ENCODE measurements at regions not wholly inside any gene's neighbourhood (a gene's known extent, or its start where the extent isn't known, plus 50 kb on each side); places are given as distances from the start of the nearest gene placed in this dataset.
"Not testable (repeated sequence)": the region's sequence is repeated elsewhere in the genome, so short reads cannot be mapped to it uniquely, and the experiment has no call there.

GRCh38 chr10:128566361-128566968, 440.2 kb upstream of the MKI67 start:
- DNase-seq: no peak

DNA sequence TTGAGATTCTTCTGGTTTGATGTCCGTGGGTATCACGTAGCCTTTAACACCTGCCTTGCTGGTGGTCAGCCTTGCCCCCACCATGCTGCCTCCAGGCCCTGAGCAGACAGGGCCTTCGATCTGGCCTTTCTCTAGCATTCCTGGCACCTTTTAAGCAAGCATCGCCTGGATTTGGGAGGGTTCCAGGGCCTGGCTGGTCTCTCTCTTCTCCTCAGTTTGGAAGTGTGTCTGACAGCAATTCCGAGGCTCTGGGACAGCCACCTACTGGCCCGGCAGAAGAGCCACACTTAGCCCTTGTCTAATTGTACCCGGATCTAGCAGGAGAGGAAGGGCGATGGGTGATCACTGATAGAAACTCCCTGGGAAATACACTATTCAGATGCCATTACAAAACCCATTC, 441.3 kb upstream of the MKI67 start:
- DNase-seq: no peak

- no peak for DNase-seq
Measured at GRCh38 chr10:128568041-128568440, 441.8 kb upstream of the MKI67 start.

- no peak for DNase-seq
Measured at GRCh38 chr10:128568491-128568890, 442.3 kb upstream of the MKI67 start.

GRCh38 chr10:128568990-128569945, 443.0 kb upstream of the MKI67 start:
- DNase-seq: no peak

DNA sequence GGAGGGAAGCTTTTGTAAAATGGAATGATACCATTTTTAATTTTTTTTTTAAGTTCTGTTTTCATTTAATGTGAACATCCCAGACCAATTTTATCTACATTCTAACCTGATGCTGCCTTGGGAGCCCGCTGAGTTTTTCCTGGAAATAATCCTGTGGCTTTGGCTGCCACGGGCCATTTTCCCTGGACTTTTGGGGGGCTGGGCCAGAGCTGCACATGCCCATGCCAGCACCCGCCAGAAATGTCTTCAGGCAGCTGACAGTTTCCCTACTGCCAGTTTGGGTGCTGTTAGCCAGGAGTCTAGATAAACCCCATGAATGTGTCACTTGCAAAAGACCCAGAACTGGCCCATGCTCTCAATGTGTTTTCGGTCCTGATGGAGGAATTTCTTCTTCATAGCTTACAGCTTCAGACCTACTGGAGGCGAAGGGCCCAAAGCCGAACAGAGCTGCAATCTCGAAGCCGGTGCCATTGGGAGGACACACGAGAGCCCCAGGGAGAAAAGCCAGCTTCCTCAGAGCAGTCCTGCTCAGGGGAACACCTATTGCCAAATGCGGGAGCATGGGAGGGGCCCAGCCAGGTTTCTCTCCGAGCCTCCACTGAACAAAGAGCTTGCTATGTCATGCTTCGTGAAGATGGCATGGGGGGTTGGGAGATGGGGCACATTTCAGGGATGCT, 444.2 kb upstream of the MKI67 start:
- DNase-seq: no peak

DNA sequence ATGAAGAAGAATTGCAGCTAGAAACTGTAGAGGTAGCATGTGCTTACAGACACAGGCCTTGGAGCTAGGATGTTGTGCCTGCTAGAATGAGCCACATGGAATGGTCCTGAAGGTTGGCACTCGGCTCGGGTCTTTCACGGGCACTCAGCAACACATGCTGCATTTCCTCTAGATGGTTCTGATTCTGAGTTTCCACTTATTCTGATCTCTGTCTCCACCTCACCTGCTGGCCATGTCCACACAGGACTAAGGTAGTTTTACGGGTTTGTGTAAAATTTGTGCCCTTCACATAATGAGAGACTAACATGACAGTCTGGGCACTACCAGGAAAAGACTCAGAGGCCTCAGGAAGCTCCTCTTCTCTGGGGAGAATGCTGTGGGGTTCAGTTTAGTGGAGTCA, 444.8 kb upstream of the MKI67 start:
- DNase-seq: no peak

DNA sequence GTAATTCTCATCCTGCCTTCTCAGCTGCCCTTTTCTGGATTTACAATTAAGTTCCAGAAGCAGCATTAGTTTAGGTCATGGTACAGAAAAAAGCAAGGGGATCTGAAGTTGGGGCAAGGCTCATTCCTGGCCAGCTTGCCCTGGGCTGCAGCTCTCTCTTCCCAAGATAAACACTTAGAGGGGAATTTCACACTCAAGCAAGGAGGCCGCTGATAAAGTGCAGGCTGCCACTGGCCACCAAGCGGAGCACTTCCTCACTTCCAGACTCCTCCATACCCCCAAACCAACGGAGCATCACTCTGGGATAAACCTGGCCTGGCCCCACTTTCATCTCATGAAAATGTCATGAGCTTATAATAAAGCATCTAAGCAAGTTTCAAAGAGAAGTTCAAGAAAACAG, 445.5 kb upstream of the MKI67 start:
- no peak for DNase-seq

GRCh38 chr10:128572696-128573095, 446.5 kb upstream of the MKI67 start:
- DNase-seq: no peak

GRCh38 chr10:128573281-128573845, 447.1 kb upstream of the MKI67 start:
- no peak for DNase-seq

DNA sequence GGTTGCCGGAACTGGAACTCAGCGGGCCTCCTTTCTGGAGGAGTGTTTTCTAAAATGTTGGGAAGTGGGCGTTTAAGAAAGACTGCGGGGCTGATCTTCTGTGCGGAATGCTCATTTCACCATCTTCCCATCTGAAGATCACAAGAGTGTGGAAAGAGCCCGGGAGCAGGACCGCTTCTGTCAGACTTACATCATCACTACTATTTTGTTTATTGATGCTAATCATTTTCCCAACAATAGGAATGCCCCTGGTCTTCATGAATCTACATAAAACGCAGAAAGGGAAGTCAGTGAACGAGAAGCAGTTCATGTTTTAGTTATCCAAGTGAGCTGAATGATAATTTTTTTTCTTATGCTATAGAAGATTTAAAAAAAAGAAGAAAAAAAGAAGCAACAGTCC, 447.8 kb upstream of the MKI67 start:
- DNase-seq: no peak

GRCh38 chr10:128574581-128575210, 448.5 kb upstream of the MKI67 start:
- DNase-seq: no peak

- no peak for DNase-seq
Measured at GRCh38 chr10:128575761-128576160, 449.5 kb upstream of the MKI67 start.

DNA sequence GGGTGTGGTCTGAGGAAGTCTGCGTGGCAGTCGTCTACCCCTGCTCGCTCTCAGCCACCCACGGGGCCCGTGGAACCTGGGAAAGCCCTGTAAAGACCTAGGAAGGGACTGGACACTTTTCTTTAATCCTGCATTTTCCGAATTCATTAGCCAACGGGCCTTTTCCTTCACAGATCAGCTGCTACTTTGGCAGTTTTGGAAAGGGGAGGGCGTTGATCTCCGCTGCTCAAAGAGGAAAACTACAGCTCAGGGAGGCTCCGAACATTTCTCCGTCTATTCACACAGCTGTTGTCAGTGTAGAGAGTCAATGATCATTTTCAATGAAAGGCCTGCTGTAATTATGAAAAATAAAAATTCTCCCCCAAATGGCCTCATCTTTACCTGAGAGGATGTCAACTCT, 450.1 kb upstream of the MKI67 start:
- DNase-seq: no peak

DNA sequence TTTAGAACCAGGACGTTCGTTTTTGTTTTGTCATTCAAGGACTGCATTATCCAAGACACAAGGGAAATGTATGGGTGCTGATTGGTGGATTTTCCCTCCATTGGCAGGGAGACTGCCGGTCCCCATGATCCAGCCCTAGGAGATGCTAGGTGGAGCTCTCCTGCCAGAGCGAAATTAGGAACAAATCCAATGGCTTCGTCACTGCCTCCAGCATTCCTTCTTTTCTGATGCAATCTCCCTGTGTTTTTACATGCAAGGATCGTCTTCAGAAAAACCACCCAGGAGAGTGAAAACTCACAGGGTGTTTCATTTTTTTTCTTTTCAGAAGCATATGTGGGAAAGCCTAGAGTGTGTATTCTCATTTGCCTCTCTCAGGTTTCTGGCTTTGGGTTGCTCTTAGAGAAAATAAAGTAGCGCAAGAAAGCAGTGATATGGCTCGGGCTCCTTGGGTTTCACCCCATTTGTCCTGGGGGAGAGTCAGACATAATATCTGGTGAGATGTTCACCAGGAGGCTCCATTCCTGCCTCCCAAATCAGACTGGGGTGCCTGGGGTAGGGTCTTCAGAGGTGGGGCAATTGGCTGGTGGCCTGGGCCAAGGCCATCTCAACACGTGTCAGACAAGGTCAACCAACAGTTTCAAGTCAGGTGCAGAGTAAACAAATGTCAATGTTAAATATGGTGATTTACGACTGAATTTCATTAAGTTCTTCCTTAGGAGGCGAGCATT, 450.9 kb upstream of the MKI67 start:
- no peak for DNase-seq

DNA sequence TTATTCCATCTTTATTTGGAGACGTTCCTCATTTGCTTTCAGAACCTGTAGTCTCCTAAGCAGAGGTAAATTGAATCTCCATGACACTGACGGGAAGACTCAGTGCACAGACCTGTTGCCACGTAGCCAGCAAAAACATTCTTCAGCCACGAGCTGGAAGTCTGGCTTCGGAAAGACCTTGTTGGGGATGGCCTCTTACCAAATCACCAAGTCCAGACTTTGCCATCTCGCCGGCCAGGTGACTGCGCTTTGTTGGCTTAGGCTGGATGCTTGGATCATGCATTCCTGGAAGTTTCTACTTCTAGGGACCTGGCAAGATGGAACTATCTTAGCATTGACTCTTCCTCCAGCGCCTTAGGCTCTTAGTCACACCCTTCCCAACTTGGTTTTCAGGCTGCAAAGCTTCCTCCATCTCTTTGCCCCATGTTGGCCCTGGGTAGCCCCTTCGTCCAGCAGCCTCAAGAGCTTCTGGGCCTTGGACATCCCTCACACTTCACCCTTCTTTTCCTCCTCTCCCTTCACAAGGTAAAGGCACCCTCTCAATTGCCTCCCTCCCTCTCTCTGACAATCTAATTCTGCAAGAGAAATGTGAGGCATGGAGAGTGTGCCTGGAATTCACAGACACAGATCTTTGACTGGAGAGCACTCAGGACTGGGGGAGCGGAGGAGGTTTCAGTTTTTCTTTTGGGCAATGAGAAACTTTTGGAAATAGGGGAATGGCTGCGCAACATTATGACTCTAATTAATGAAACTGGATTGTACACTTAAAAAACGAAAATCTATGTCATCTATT, 451.9 kb upstream of the MKI67 start:
- DNase-seq: no peak

- no peak for DNase-seq
Measured at GRCh38 chr10:128578766-128579165, 452.5 kb upstream of the MKI67 start.

DNA sequence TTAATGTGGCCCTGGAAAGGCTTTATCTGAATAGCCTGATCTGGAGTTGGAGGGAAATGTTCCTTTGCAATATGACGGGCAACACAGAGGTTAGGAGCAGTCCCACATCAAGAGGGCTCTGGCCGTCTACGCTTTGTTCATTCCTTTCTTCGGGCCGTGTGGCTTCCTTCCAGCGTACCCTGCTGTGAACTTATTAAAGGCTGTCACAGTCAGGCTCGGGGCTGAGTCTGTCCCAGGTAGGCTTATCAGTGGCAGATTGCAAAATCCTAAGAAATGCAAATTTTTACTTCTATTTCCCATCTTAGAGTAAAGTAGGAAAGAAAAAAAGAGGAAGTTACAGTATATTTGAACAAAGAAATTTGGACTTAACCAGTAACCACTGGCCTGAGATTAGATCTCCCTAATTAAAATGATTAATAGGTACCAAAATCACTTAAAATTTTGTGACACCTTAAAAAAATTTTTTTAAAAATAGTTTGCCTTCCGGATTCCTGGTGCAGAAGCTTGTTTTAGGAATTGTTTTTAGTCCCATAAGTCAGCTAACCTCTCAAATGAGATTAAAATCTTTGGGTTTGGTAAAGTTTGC, 453.1 kb upstream of the MKI67 start:
- DNase-seq: no peak

DNA sequence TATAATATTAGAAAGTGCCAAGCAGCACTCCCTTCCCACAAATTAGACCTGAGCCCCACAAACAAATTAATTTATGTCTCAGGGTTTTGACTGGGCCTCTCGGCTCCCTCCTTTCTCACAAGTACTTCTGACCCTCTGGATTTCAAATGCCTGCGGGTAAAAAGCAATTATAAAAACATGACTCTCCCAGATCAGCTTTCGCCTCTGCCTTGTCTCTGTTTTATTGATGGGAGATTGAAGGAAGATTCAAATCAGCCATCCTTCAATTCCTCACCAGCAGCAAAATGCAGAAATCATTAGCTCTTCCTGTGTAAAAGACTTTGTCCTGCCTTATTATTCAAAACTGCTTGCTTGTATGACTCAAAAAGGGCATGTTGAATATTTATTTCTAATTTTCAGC, 453.7 kb upstream of the MKI67 start:
- no peak for DNase-seq

DNA sequence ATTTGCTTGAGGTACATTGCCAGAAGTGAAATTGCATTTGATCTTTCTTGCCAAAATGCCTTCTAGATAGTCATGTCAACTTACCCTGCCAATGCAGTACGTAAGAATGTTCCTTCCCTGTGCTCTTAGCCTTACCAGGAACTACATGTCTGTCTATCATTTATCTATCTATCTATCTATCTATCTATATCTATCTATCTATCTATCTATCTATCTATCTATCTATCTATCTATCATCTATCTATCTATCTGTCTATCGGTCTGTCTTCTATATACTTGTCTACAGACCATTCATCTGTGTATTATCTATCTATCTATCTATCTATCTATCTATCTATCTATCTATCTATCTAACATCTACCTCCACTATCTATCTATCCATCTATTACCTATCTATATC, 456.9 kb upstream of the MKI67 start:
- not testable (repeated sequence) for DNase-seq

- DNase-seq: not testable (repeated sequence)
Measured at GRCh38 chr10:128586599-128586998, 460.4 kb upstream of the MKI67 start.
